Neural cell (in vitro differentiated cells): ENCODE measurements at regions not wholly inside any gene's neighbourhood (a gene's known extent, or its start where the extent isn't known, plus 50 kb on each side); places are given as distances from the start of the nearest gene placed in this dataset.

Experiments
- H2AFZ ChIP-seq: fragments of 200-600, 300-800 bp; sonication (generic), shearing (Covaris generic); 2 replicates; pipeline ENCODE4 v1.6.0; 2014; ENCODE audit warnings: low read depth, mild to moderate bottlenecking, antibody characterized with exemption, low read length, moderate library complexity
- H3F3A ChIP-seq: fragments of 200-600 bp; shearing (Covaris generic); 2 replicates; pipeline ENCODE4 v1.6.1; 2016; ENCODE audit warnings: mild to moderate bottlenecking, moderate library complexity, mixed read lengths, antibody characterized with exemption, low read length; ENCODE audit not compliant: insufficient read depth, poor library complexity, severe bottlenecking
- H3K27ac ChIP-seq: fragments of 200-600, 300-800 bp; sonication (generic), shearing (Covaris generic); 2 replicates; pipeline ENCODE4 v1.5.1; 2014; ENCODE audit warnings: mild to moderate bottlenecking, low read length, moderate library complexity
- H3K27me3 ChIP-seq: fragments of 300-800, 200-600 bp; sonication (generic), shearing (Covaris generic); 2 replicates; pipeline ENCODE4 v1.6.0; 2014; ENCODE audit warnings: mild to moderate bottlenecking, low read depth, low read length, moderate library complexity; ENCODE audit not compliant: insufficient read depth
- H3K36me3 ChIP-seq: fragments of 300-800, 200-600 bp; sonication (generic), shearing (Covaris generic); 2 replicates; pipeline ENCODE4 v1.5.1; 2014; ENCODE audit warnings: mild to moderate bottlenecking, antibody characterized with exemption, low read length, moderate library complexity; ENCODE audit not compliant: insufficient read depth
- H3K4me2 ChIP-seq: fragments of 300-800, 200-600 bp; sonication (generic), shearing (Covaris generic); 2 replicates; pipeline ENCODE4 v1.6.0; 2014; ENCODE audit warnings: mild to moderate bottlenecking, low read length
- H3K4me3 ChIP-seq: fragments of 300-800, 200-600 bp; sonication (generic), shearing (Covaris generic); 2 replicates; pipeline ENCODE4 v1.5.1; 2014; ENCODE audit warnings: mild to moderate bottlenecking, low read length, moderate library complexity
- H3K79me2 ChIP-seq: fragments of 200-600 bp; shearing (Covaris generic); replicated peaks from 2 replicates; pipeline ENCODE4 v1.6.0; 2014; ENCODE audit warnings: mild to moderate bottlenecking, low read length, moderate library complexity; ENCODE audit not compliant: insufficient read depth
- H3K9ac ChIP-seq: fragments of 300-800, 200-600 bp; sonication (generic), shearing (Covaris generic); 2 replicates; pipeline ENCODE4 v1.6.1; 2016; ENCODE audit warnings: mild to moderate bottlenecking, low read length, mixed read lengths
- H3K9me2 ChIP-seq: fragments of 200-600 bp; shearing (Covaris generic); 2 replicates; pipeline ENCODE4 v1.6.1; 2016; ENCODE audit warnings: mild to moderate bottlenecking, low read length, mixed read lengths; ENCODE audit not compliant: insufficient read depth
- H3K9me3 ChIP-seq: fragments of 200-600, 300-800 bp; sonication (generic), shearing (Covaris generic); 2 replicates; pipeline ENCODE4 v1.6.1; 2016; ENCODE audit warnings: mild to moderate bottlenecking, mixed run types, low read length, moderate library complexity, mixed read lengths
- H4K20me1 ChIP-seq: fragments of 200-600 bp; shearing (Covaris generic); 2 replicates; pipeline ENCODE4 v1.6.1; 2016; ENCODE audit warnings: mild to moderate bottlenecking, mixed run types; ENCODE audit not compliant: insufficient read depth
- EP300 ChIP-seq: fragments of 450-650 bp; conservative IDR thresholded peaks from 2 replicates; pipeline ENCODE4 v1.6.1; 2014; ENCODE audit warnings: antibody characterized with exemption, mild to moderate bottlenecking, moderate library complexity; ENCODE audit not compliant: poor library complexity, severe bottlenecking
- EZH2 ChIP-seq: fragments of 200-600, 300-800 bp; shearing (Covaris generic), sonication (generic); IDR thresholded peaks from 2 replicates; pipeline ENCODE4 v1.6.1; 2014; ENCODE audit warnings: antibody characterized with exemption, low read length, borderline replicate concordance, mild to moderate bottlenecking; ENCODE audit not compliant: insufficient read depth, poor library complexity, severe bottlenecking
- MXI1 ChIP-seq: fragments of 450-650 bp; conservative IDR thresholded peaks from 2 replicates; pipeline ENCODE4 v1.6.1; 2014; ENCODE audit warnings: antibody characterized with exemption, mild to moderate bottlenecking; ENCODE audit not compliant: poor library complexity, severe bottlenecking
- POLR2AphosphoS5 ChIP-seq: IDR thresholded peaks from 2 replicates; pipeline ENCODE4 v1.6.1; 2012
- RAD21 ChIP-seq: fragments of 450-650 bp; conservative IDR thresholded peaks from 2 replicates; pipeline ENCODE4 v1.6.1; 2014; ENCODE audit warnings: antibody characterized with exemption, mild to moderate bottlenecking, moderate library complexity
- SMC3 ChIP-seq: fragments of 450-650 bp; conservative IDR thresholded peaks from 2 replicates; pipeline ENCODE4 v1.6.1; 2014; ENCODE audit warnings: antibody characterized with exemption, mild to moderate bottlenecking, moderate library complexity; ENCODE audit not compliant: poor library complexity
- TAF1 ChIP-seq: IDR thresholded peaks from 2 replicates; pipeline ENCODE4 v1.6.1; 2012; ENCODE audit warnings: low read depth
- TF ChIP-seq, protein P1 (sequence below): IDR thresholded peaks from 2 replicates; pipeline ENCODE4 v1.6.1; 2012; ENCODE audit warnings: borderline replicate concordance
- TF ChIP-seq, protein P2 (sequence below): fragments of 450-650 bp; IDR thresholded peaks from 2 replicates; pipeline ENCODE4 v1.5.1; 2014; ENCODE audit warnings: antibody characterized with exemption, mild to moderate bottlenecking, moderate library complexity; ENCODE audit not compliant: poor library complexity, severe bottlenecking

DNA sequence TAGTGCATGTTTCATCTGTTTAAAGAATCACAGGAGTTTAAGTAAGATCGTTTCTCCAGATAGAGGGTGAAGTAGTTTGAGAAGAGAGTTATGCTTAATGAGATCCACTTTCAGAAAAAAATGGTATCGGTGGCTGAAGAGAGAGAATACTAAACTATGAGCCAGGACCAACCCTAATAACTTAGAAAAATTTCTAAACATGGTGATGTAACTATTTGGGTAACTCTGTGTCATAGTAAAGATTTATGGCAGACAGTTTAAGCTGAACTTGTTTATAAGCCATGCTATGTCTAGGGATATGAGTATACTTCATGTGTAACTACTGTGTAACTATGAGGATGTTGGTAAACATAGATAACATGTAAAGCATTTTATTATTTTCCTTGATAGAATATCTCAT lies 489.5 kb downstream of the KCNJ2 start:
- Histone ChIP-seq H3K4me2 (no peak overlapping the region), H3K9ac (no peak overlapping the region), H3K79me2 (no peaks in the 10 kb centered on the region), H3K4me3 (no peak overlapping the region), H3K9me2 (no peaks in the 10 kb centered on the region), H3K36me3 (no peaks in the 10 kb centered on the region), H3K27me3 (no peaks in the 10 kb centered on the region), H2AFZ (no peak overlapping the region), H4K20me1 (no peaks in the 10 kb centered on the region), H3K9me3 (no peaks in the 10 kb centered on the region), H3F3A (no peaks in the 10 kb centered on the region), H3K27ac (no peak overlapping the region)
- TF ChIP-seq EZH2: no peak
- TF ChIP-seq EP300: no peak
- TF ChIP-seq, protein P1, sequence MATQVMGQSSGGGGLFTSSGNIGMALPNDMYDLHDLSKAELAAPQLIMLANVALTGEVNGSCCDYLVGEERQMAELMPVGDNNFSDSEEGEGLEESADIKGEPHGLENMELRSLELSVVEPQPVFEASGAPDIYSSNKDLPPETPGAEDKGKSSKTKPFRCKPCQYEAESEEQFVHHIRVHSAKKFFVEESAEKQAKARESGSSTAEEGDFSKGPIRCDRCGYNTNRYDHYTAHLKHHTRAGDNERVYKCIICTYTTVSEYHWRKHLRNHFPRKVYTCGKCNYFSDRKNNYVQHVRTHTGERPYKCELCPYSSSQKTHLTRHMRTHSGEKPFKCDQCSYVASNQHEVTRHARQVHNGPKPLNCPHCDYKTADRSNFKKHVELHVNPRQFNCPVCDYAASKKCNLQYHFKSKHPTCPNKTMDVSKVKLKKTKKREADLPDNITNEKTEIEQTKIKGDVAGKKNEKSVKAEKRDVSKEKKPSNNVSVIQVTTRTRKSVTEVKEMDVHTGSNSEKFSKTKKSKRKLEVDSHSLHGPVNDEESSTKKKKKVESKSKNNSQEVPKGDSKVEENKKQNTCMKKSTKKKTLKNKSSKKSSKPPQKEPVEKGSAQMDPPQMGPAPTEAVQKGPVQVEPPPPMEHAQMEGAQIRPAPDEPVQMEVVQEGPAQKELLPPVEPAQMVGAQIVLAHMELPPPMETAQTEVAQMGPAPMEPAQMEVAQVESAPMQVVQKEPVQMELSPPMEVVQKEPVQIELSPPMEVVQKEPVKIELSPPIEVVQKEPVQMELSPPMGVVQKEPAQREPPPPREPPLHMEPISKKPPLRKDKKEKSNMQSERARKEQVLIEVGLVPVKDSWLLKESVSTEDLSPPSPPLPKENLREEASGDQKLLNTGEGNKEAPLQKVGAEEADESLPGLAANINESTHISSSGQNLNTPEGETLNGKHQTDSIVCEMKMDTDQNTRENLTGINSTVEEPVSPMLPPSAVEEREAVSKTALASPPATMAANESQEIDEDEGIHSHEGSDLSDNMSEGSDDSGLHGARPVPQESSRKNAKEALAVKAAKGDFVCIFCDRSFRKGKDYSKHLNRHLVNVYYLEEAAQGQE: no peak

DNA sequence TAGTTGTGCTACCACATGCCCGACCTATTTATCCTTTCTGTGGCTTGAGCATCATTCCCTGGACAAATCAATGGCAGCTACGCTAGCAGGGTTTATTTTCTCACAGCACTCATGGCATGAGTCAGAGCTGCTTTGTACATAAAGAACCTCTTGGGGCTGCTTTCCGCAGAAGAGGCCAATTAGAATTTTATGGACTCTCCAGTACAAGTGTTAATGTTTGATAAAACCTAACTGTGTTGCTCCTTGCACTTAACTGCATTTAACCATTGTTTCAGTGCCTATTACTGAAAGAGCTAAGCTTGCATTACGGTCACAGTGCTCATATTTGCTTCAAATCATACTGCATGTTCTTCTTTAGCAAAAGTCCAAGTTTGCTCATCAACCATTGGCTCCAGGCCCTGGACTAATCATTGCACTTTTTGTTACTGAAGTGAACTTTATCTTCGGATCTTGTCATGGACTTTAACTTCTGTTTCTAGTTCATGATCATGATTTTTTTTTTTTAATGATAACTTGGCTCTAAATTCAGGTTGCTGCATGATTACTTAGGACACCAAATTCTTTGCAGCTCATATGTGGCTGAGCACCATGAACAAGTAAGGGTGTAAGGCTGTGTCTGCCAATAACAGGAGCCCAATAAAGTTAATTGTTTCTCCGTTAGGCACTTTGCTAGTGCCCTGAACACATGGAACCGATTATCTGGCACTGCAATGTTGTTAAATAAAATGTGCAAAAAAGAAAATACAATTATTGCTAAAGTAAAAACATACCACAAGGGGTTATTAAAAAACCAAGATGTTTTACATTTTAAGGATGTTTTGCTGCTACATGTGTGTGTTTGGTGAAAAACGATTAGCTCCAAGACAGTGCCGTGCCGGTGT lies 492.2 kb downstream of the KCNJ2 start:
- no peaks in the 10 kb centered on the region for H3K27me3 ChIP-seq
- TF ChIP-seq, protein P1: no peak
- TF ChIP-seq, protein P2, sequence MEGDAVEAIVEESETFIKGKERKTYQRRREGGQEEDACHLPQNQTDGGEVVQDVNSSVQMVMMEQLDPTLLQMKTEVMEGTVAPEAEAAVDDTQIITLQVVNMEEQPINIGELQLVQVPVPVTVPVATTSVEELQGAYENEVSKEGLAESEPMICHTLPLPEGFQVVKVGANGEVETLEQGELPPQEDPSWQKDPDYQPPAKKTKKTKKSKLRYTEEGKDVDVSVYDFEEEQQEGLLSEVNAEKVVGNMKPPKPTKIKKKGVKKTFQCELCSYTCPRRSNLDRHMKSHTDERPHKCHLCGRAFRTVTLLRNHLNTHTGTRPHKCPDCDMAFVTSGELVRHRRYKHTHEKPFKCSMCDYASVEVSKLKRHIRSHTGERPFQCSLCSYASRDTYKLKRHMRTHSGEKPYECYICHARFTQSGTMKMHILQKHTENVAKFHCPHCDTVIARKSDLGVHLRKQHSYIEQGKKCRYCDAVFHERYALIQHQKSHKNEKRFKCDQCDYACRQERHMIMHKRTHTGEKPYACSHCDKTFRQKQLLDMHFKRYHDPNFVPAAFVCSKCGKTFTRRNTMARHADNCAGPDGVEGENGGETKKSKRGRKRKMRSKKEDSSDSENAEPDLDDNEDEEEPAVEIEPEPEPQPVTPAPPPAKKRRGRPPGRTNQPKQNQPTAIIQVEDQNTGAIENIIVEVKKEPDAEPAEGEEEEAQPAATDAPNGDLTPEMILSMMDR: no peak
- TF ChIP-seq SMC3 (no peak), MXI1 (no peak), EP300 (no peak), POLR2AphosphoS5 (no peak), EZH2 (no peak), RAD21 (no peak), TAF1 (no peak)
- no peak overlapping the region for H3K4me3 ChIP-seq
- no peaks in the 10 kb centered on the region for H3K79me2 ChIP-seq
- no peak overlapping the region for H2AFZ ChIP-seq
- no peak overlapping the region for H3K9ac ChIP-seq
- no peaks in the 10 kb centered on the region for H3K9me2 ChIP-seq
- no peak overlapping the region for H3K27ac ChIP-seq
- H3K9me3 ChIP-seq: no peaks in the 10 kb centered on the region
- H3K4me2 ChIP-seq: no peak overlapping the region
- H4K20me1 ChIP-seq: no peaks in the 10 kb centered on the region
- no peaks in the 10 kb centered on the region for H3K36me3 ChIP-seq
- H3F3A ChIP-seq: no peaks in the 10 kb centered on the region
